Choroid plexus epithelial cell (primary cell): ENCODE measurements at regions not wholly inside any gene's neighbourhood (a gene's known extent, or its start where the extent isn't known, plus 50 kb on each side); places are given as distances from the start of the nearest gene placed in this dataset.
A peak's percentile ranks its signal among the peaks of the same experiment; 100 is the strongest.

Experiments used
- DNase-seq: peaks from one replicate; pipeline ENCODE4 v3.0.0-alpha.2; 2010; ENCODE audit warnings: low read depth
- H3K4me3 ChIP-seq: 2 replicates; pipeline ENCODE4 v1.5.1; 2011; ENCODE audit warnings: low read depth, mild to moderate bottlenecking, control low read depth, low read length, moderate library complexity
- CTCF ChIP-seq: conservative IDR thresholded peaks from 2 replicates; pipeline ENCODE4 v1.5.1; 2011; ENCODE audit warnings: low read depth, mild to moderate bottlenecking, control low read depth, inconsistent platforms, low read length, moderate library complexity

- TF ChIP-seq CTCF, result no peak
- no peak for DNase-seq
- no peak overlapping the region for H3K4me3 ChIP-seq
These were observed 325.7 kb downstream of the OTOL1 start for GRCh38 chr3:161822291-161822690.

DNA sequence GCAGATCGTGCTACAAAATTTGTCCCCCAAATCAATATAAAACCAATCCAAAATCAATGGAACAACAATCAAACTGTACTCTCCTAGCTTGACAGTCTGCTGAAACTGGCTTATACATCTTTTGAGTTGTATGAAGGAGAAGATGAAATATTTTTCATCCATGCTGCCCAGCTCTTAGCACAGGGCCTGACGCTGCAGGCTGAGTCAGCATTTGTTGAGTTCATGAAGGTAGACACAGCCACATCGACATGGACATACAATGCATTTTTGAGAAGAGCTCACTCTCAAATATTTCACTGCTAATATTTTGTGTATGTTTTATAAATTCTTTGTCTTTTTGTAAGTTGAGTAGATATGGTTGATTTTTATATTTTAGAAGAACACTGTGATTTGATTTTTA, 327.3 kb downstream of the OTOL1 start:
- H3K4me3 ChIP-seq, result no peak overlapping the region
- no peak for TF ChIP-seq CTCF
- DNase-seq, result no peak

GRCh38 chr3:161838021-161838420, 341.4 kb downstream of the OTOL1 start:
- H3K4me3 ChIP-seq, result no peak overlapping the region
- no peak for TF ChIP-seq CTCF
- peak; percentile 13 for DNase-seq

GRCh38 chr3:161848376-161848775, 351.8 kb downstream of the OTOL1 start:
- no peak for TF ChIP-seq CTCF
- DNase-seq, result no peak
- H3K4me3 ChIP-seq, result no peak overlapping the region

DNA sequence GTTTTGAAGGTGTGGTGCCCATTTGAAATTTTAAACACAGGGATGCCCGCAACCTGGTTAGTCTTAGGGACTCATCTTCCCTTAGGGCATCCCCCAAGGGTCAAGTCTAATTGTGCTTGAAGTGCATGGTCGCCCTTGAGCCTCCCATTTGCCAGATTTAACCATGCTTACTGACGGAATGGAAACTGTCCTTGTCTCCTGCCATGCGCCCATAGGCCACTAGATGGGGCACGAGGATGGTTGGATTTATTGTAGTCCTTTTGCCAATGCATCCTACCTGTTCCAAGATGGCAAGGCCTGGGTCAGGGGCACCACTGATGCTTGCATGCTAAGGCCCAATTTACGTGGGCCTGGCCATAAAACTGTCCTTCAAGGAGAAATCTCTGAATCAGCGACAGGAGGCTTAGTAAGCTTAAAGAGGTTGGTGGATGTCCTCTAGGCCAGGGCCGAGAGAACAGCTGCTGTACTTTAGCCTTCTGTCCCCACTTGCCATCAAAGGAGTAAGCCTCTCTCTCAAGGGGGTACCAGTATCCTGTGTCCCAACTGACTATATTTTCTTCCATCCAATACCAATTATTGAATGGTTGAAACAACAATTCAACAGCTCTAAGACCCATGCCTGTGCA, 355.4 kb downstream of the OTOL1 start:
- TF ChIP-seq CTCF, result peak; percentile 94
- H3K4me3 ChIP-seq, result no peak overlapping the region
- peak; percentile 70 for DNase-seq

- DNase-seq, result no peak
- TF ChIP-seq CTCF, result no peak
- H3K4me3 ChIP-seq, result no peak overlapping the region
These were observed 356.1 kb downstream of the OTOL1 start for GRCh38 chr3:161852744-161853143.

DNA sequence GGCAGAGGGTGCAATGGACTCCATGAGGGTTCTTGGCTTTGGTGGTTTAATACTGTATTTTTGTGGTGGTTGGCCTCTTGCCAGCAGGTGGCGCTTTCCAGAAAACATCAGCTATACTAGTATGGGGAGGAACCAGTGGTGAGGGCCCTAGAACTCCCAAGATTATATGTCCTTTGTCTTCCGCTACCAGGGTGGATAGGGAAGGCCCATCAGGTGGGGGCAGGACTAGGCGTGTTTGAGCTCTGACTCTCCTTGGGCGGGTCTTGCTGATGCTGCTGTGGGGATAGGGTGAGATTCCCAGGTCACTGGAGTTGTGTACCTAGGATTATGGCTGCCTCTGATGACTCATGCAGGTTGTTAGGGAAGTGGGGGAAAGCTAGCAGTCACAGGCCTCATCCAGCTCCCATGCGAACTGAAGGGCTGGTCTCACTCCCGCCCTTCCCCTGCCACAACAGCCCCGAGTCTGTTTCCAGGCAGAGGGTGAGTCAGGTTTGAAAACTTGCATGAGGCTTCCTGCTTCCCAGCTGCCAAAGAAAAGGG, 357.7 kb downstream of the OTOL1 start:
- no peak overlapping the region for H3K4me3 ChIP-seq
- DNase-seq, result peak; percentile 72
- peak; percentile 48 for TF ChIP-seq CTCF
